ENCODE measurements at regions not wholly inside any gene's neighbourhood (a gene's known extent, or its start where the extent isn't known, plus 50 kb on each side); places are given as distances from the start of the nearest gene placed in this dataset.

DNA sequence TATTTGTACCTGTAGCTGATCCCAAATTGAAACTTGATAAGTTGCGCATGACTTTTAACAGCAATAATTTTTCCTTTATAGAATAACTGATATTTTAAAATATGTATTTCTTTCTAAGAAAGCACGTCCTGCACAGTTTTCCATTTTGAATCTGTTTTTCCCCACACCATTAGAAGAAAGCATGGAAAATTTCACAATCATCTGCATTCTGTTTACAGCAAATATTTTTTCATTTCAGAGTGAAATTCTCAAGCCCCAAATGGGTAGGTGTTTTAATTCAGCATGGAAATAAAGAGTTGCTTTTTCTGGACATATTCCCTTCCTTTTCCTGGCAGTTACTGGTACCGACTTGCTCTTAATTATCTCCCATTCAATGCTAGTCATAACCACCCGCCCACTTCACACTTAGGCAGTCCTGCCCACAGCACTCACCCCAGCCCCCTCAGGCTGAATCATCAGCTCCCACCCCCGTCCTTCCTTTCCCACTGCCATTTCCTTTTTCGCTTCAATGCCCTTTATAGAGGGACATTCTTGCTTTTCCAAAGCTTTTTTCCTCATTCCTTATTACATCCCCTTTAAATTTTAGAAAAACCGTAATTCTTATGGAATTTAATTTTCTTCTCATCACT lies 89.2 kb upstream of the GLS start:
- TF ChIP-seq, protein P1, sequence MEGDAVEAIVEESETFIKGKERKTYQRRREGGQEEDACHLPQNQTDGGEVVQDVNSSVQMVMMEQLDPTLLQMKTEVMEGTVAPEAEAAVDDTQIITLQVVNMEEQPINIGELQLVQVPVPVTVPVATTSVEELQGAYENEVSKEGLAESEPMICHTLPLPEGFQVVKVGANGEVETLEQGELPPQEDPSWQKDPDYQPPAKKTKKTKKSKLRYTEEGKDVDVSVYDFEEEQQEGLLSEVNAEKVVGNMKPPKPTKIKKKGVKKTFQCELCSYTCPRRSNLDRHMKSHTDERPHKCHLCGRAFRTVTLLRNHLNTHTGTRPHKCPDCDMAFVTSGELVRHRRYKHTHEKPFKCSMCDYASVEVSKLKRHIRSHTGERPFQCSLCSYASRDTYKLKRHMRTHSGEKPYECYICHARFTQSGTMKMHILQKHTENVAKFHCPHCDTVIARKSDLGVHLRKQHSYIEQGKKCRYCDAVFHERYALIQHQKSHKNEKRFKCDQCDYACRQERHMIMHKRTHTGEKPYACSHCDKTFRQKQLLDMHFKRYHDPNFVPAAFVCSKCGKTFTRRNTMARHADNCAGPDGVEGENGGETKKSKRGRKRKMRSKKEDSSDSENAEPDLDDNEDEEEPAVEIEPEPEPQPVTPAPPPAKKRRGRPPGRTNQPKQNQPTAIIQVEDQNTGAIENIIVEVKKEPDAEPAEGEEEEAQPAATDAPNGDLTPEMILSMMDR (IDR thresholded peaks at IDR 0.05; ENCODE audit: unreplicated experiment) = no peak
- Mint-ChIP-seq H3K27ac (peak overlapping the region; percentile 76), H3K36me3 (ENCODE audit: insufficient read depth) (no peaks in the 10 kb centered on the region), H3K4me1 (ENCODE audit: low read depth) (peaks cover 50% of the 10 kb centered on the region), H3K27me3 (no peaks in the 10 kb centered on the region), H3K9me3 (ENCODE audit: low read depth) (peaks cover 3% of the 10 kb centered on the region), H3K4me3 (ENCODE audit: low read depth) (no peak overlapping the region)
- DNase-seq (ENCODE audit: low spot score, unreplicated experiment) = no peak

DNA sequence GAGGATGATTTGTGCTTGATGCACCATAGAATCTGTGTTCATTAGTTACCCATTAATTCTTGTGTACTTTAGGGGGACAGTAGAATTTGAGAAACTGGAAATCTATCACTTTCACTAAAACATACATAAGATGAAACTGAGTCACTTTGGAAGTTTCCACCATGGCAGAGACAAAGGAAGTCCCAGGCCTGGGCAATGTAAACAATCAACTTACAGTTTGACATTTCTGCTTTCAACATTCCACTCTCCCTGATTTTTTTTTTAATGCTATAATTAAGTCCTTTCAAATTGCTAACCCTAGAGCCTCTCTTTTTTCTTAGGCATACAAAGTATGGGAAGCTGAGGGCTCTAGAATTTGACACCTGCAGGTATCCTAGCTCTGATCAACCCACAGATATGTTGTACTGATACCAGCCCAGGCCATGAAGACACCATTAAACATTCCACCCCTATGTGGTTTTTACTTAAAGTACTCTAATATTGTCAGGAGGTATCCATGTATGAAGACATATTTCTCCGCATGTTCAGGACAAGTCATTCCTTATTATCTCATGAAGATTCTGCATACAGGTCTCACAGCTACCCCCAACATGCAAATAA lies 88.5 kb upstream of the GLS start:
- no peak for DNase-seq (ENCODE audit: low spot score, unreplicated experiment)
- no peak overlapping the region for H3K4me3 Mint-ChIP-seq (ENCODE audit: low read depth)
- H3K9me3 Mint-ChIP-seq (ENCODE audit: low read depth) = peaks cover 3% of the 10 kb centered on the region
- peak overlapping the region; percentile 76 for H3K27ac Mint-ChIP-seq
- no peaks in the 10 kb centered on the region for H3K36me3 Mint-ChIP-seq (ENCODE audit: insufficient read depth)
- peaks cover 47% of the 10 kb centered on the region for H3K4me1 Mint-ChIP-seq (ENCODE audit: low read depth)
- H3K27me3 Mint-ChIP-seq = no peaks in the 10 kb centered on the region
- TF ChIP-seq, protein P1 (IDR thresholded peaks at IDR 0.05; ENCODE audit: unreplicated experiment) = no peak

DNA sequence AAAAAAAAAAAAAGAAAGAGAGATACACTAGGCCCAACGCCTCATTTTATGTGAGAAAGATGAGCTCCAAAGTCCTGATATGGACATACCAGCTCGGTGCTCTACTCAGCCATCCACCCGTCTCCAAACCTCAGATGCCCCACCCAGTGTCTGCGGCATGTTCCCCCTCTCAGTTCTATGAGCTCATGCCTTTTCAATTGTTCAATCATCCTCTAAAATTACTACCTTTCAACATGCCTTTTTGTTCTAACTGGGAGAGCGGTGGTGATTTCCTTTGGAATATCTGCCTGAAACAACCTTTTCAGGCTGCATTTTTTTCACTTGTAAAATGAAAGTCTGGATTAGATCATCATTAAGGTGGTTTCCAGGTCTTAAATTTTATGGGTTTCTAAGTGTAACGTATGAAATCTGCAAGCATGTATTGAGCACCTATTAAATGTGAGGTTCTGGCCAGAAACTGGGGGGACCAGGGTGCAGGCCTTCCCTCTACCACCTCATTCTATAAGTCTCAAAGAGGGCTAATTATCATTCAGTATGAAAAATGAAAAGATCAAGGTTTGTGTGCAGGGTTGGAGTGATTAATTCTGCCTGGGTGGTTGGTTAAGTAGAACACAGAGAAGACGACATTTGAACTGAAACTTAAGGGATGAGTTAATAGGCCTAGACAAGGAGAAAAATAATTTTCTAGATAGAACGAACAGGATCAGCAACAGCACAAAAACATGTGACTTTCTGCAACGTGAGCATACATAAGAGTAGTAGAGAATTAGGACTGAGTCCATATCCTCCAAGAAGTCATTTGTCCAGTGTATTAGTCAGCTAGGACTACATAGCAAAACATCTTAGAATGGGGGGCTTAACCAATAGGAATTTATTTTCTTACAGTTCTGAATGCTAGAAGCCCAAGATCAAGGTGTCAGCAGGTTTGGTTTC lies 87.4 kb upstream of the GLS start:
- Mint-ChIP-seq H3K4me1 (ENCODE audit: low read depth) (peaks cover 41% of the 10 kb centered on the region), H3K36me3 (ENCODE audit: insufficient read depth) (no peaks in the 10 kb centered on the region), H3K27me3 (no peaks in the 10 kb centered on the region), H3K27ac (peak overlapping the region; percentile 7), H3K4me3 (ENCODE audit: low read depth) (no peak overlapping the region), H3K9me3 (ENCODE audit: low read depth) (peaks cover 3% of the 10 kb centered on the region)
- DNase-seq (ENCODE audit: low spot score, unreplicated experiment) = no peak
- TF ChIP-seq, protein P1 (IDR thresholded peaks at IDR 0.05; ENCODE audit: unreplicated experiment) = no peak

DNA sequence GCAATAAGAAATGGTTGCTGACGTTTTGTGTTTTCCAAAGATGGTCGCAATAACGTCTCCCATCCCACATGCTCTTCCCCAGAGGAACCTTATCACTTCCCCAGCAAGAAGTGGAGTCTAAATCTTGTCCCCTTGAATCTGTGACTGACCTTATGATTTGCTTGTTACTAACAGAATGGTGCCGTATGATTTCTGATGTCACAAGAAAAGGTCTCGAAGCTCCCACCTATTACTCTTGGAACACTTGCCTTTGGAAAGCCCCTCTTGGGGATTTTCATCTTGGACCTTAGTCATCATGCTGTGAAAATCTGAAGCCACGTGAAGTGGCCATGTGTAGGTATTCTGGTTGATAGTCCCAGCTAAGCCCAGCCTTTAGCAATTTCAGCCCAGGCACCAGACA lies 86.2 kb upstream of the GLS start:
- TF ChIP-seq, protein P1 (IDR thresholded peaks at IDR 0.05; ENCODE audit: unreplicated experiment) = no peak
- H3K27ac Mint-ChIP-seq = no peak overlapping the region

DNA sequence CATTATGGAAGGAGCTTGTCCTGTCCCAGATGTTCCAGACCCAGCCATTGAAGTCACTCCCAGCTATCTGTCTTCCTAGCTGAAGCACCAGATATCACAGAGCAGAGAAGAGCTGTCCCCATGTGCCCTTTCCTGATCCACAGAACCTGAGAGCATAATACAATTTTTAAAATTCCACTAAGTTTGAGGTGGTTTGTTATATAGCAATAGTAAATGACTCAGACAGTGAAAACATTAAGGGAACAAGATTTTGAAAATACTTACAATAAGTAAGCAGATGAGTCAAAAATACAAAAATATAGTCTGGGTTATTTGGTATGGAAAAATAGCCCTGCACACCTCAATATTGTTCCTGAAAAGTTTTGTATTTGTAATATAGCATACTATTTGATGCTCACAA lies 85.8 kb upstream of the GLS start:
- Mint-ChIP-seq H3K27me3 (no peaks in the 10 kb centered on the region), H3K27ac (no peak overlapping the region)
- TF ChIP-seq, protein P1 (IDR thresholded peaks at IDR 0.05; ENCODE audit: unreplicated experiment) = no peak

More for the DNA sequence above, 86.2 kb upstream of the GLS start:
- Mint-ChIP-seq H3K4me1 (ENCODE audit: low read depth) (peaks cover 29% of the 10 kb centered on the region), H3K4me3 (ENCODE audit: low read depth) (no peak overlapping the region), H3K36me3 (ENCODE audit: insufficient read depth) (no peaks in the 10 kb centered on the region), H3K9me3 (ENCODE audit: low read depth) (peaks cover 3% of the 10 kb centered on the region), H3K27me3 (no peaks in the 10 kb centered on the region)
- no peak for DNase-seq (ENCODE audit: low spot score, unreplicated experiment)

More for the DNA sequence above, 85.8 kb upstream of the GLS start:
- Mint-ChIP-seq H3K9me3 (ENCODE audit: low read depth) (peaks cover 3% of the 10 kb centered on the region), H3K4me3 (ENCODE audit: low read depth) (no peak overlapping the region), H3K36me3 (ENCODE audit: insufficient read depth) (no peaks in the 10 kb centered on the region), H3K4me1 (ENCODE audit: low read depth) (peaks cover 25% of the 10 kb centered on the region)
- no peak for DNase-seq (ENCODE audit: low spot score, unreplicated experiment)

Data from progenitor cell of endocrine pancreas (in vitro differentiated cells).